A673 (cell line): ENCODE measurements at regions not wholly inside any gene's neighbourhood (a gene's known extent, or its start where the extent isn't known, plus 50 kb on each side); places are given as distances from the start of the nearest gene placed in this dataset.

Source experiments
- BruUV-seq: library from RNA; stranded (reverse); fragments of 400-500 nt; replicated peaks from 2 replicates; lab custom pipeline; 2021; lab: Mats Ljungman, UMichigan
- CTCF ChIA-PET: fragments of 300-600 bp; sonication (Branson Sonifier 250); formaldehyde crosslinking; loops from one replicate; lab custom pipeline; 2022; ENCODE audit warnings: antibody characterized with exemption; lab: Charles Lee
- POLR2A ChIA-PET: fragments of 300-600 bp; sonication (Branson Sonifier 250); formaldehyde crosslinking; loops from one replicate; lab custom pipeline; 2022; ENCODE audit warnings: antibody characterized with exemption; ENCODE audit not compliant: low non-redundant PET; lab: Charles Lee
- DNase-seq: peaks from one replicate; pipeline ENCODE4 v3.0.0-alpha.2; 2015; ENCODE audit warnings: low spot score
- H3K27ac ChIP-seq: fragments of 200-600 bp; sonication (generic); 2 replicates; pipeline ENCODE4 v1.5.1; 2016; ENCODE audit warnings: mixed run types, low read depth, mild to moderate bottlenecking, mixed read lengths, antibody characterized with exemption, low read length; ENCODE audit not compliant: poor library complexity, severe bottlenecking
- H3K27me3 ChIP-seq: fragments of 200-600 bp; sonication (generic); replicated peaks from 2 replicates; pipeline ENCODE4 v1.6.1; 2017; ENCODE audit warnings: mixed run types, low read depth, mild to moderate bottlenecking, mixed read lengths, antibody characterized with exemption, low read length; ENCODE audit not compliant: insufficient read depth, poor library complexity
- H3K36me3 ChIP-seq: fragments of 200-600 bp; sonication (generic); 2 replicates; pipeline ENCODE4 v1.6.1; 2016; ENCODE audit warnings: mixed run types, mild to moderate bottlenecking, mixed read lengths, antibody characterized with exemption, low read length; ENCODE audit not compliant: insufficient read depth, poor library complexity, severe bottlenecking
- H3K4me1 ChIP-seq: fragments of 200-600 bp; sonication (generic); 2 replicates; pipeline ENCODE4 v1.6.1; 2017; ENCODE audit warnings: mixed run types, mild to moderate bottlenecking, mixed read lengths, antibody characterized with exemption, low read length; ENCODE audit not compliant: insufficient read depth, poor library complexity, severe bottlenecking
- H3K4me3 ChIP-seq: fragments of 200-600 bp; sonication (generic); 2 replicates; pipeline ENCODE4 v1.5.1; 2016; ENCODE audit warnings: low read depth, mixed run types, mild to moderate bottlenecking, mixed read lengths, low read length; ENCODE audit not compliant: poor library complexity, severe bottlenecking
- H3K9me3 ChIP-seq: fragments of 200-600 bp; sonication (generic); 2 replicates; pipeline ENCODE4 v1.6.1; 2016; ENCODE audit warnings: mixed run types, low read depth, mild to moderate bottlenecking, mixed read lengths, antibody characterized with exemption, low read length; ENCODE audit not compliant: poor library complexity, severe bottlenecking
- CTCF ChIP-seq: fragments of 300-800, 200-600 bp; sonication (generic); conservative IDR thresholded peaks from 2 replicates; pipeline ENCODE4 v1.5.1; 2017; ENCODE audit warnings: low read depth, mild to moderate bottlenecking, antibody characterized with exemption, low read length, moderate library complexity, mixed read lengths
- EZH2 ChIP-seq: fragments of 200-600 bp; sonication (generic); IDR thresholded peaks from 2 replicates; pipeline ENCODE4 v1.6.1; 2017; ENCODE audit warnings: borderline replicate concordance, low read depth, mild to moderate bottlenecking, mixed read lengths, antibody characterized with exemption, low read length; ENCODE audit not compliant: poor library complexity, severe bottlenecking
- intact Hi-C: fragments of 100-400 bp; cut with micrococcal nuclease; formaldehyde crosslinking; loops from one replicate; pipeline ENCODE4 v1.10.0; 2022; ENCODE audit not compliant: unreplicated experiment

GRCh38 chr5:93057311-93057710, 523.7 kb downstream of the NR2F1-AS1 start:
- Histone ChIP-seq H3K27ac (no peak overlapping the region), H3K27me3 (no peaks in the 10 kb centered on the region), H3K36me3 (no peaks in the 10 kb centered on the region), H3K4me1 (no peaks in the 10 kb centered on the region), H3K4me3 (no peak overlapping the region), H3K9me3 (no peaks in the 10 kb centered on the region)
- TF ChIP-seq CTCF, result no peak
- DNase-seq, result no peak
- ChIA-PET POLR2A (no interaction called here), CTCF (no interaction called here)
- BruUV-seq, result no TSS peak
- intact Hi-C loops, result no loop called here

GRCh38 chr5:93055971-93056370, 525.0 kb downstream of the NR2F1-AS1 start:
- no peak for TF ChIP-seq CTCF
- no peak for TF ChIP-seq EZH2
- no peak overlapping the region for H3K4me3 ChIP-seq
- intact Hi-C loops, result no loop called here
- H3K9me3 ChIP-seq, result no peaks in the 10 kb centered on the region
- H3K27me3 ChIP-seq, result no peaks in the 10 kb centered on the region
- no peak overlapping the region for H3K27ac ChIP-seq
- no TSS peak for BruUV-seq
- H3K36me3 ChIP-seq, result no peaks in the 10 kb centered on the region
- CTCF ChIA-PET, result no interaction called here
- no peak for DNase-seq
- H3K4me1 ChIP-seq, result no peaks in the 10 kb centered on the region
- POLR2A ChIA-PET, result no interaction called here

GRCh38 chr5:93055561-93055960, 525.5 kb downstream of the NR2F1-AS1 start:
- ChIA-PET CTCF (no interaction called here), POLR2A (no interaction called here)
- Histone ChIP-seq H3K4me3 (no peak overlapping the region), H3K4me1 (no peaks in the 10 kb centered on the region), H3K27me3 (no peaks in the 10 kb centered on the region), H3K27ac (no peak overlapping the region), H3K36me3 (no peaks in the 10 kb centered on the region), H3K9me3 (no peaks in the 10 kb centered on the region)
- intact Hi-C loops, result no loop called here
- no TSS peak for BruUV-seq
- no peak for DNase-seq
- TF ChIP-seq CTCF (no peak), EZH2 (no peak)
